ENCODE measurements at regions not wholly inside any gene's neighbourhood (a gene's known extent, or its start where the extent isn't known, plus 50 kb on each side); places are given as distances from the start of the nearest gene placed in this dataset.

GRCh38 chr12:102573237-102573636 is 92.9 kb upstream of the IGF1 start:
- no peak for TF ChIP-seq CEBPB (IDR thresholded peaks at IDR 0.05)
- TF ChIP-seq EP300 (IDR thresholded peaks at IDR 0.05; ENCODE audit: borderline replicate concordance) = no peak

Data from Ishikawa (cell line).